ENCODE measurements at regions not wholly inside any gene's neighbourhood (a gene's known extent, or its start where the extent isn't known, plus 50 kb on each side); places are given as distances from the start of the nearest gene placed in this dataset.
A peak's percentile ranks its signal among the peaks of the same experiment; 100 is the strongest.

DNA sequence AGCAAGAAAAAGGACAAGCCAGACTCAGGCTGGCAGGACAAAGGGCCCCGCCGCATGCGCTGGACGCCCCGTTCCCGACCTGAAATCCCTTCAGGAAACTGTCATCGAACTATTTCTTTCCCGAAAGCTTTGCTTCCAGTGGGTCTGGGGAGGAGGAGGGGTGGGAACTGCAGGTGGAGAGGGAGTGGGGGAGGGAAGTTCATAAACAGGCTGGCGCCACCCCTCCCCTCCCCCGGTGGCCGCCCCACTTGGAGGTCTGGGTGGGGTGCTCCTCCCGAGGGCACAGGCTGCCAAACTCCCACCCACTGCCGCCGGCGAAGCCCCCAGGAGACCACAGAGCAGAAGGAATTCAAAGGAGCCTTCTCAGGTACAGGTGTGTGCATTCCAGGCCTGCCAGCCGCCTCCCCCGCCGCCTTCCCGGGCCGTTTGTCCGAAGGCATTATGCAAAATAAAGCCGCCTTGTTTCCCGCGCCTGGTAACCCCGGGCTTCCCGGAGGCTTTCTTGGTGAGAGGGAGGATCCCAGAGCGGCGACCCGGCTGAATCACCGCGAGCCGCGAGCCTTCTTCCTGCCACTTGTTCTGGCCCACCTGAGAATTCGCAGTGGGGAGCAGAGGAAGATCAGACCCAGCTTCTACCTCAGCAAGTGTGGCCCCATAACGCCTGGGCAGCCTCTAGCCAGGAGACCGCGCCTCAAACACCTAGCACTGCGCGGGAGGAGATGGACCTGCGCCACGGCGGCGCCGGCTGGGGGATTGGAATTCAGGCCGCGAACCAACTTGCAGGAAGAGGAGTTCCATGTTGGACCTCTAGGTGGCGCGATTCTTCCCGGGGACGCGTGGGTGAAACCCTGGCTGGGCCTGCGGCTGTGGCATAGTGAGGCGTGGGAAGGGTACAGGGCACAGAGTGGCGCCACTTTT is 101.9 kb downstream of the FOXI3 start:
- peak; percentile 88 for ATAC-seq
- ChIA-PET SMC1A (ENCODE audit: uncharacterized antibody, unreplicated experiment) (no interaction called here), CTCF (interaction anchor here (1.1 to 2.8 kb wide), 8 partner anchors 9 to 30 kb away, joined by 3 to 10 read pairs (median 6); no protein-coding TSS in a partner anchor), POLR2A (no interaction called here), RAD21 (ENCODE audit: unreplicated experiment) (no interaction called here)
- Histone ChIP-seq H3K4me1 (ENCODE audit: control insufficient read depth, insufficient read depth, low read length) (no peaks in the 10 kb centered on the region), H3K9me3 (replicated peaks; ENCODE audit: control insufficient read depth, insufficient read depth, low read length) (no peaks in the 10 kb centered on the region), H2AFZ (ENCODE audit: control insufficient read depth, low read depth, low read length) (no peak overlapping the region; the same call in 1 of the 2 replicates), H3K27me3 (replicated peaks in 1 of 2; ENCODE audit: control insufficient read depth in 2 of 2, insufficient read depth in 2 of 2, low read length in 1 of 2) (no peaks in the 10 kb centered on the region; a peak in 1 of 4 replicates), H3K9ac (ENCODE audit: control insufficient read depth, insufficient read depth, low read length) (no peak overlapping the region), H3K4me3 (no peak overlapping the region), H3K27ac (ENCODE audit: control insufficient read depth, insufficient read depth) (no peak overlapping the region), H4K20me1 (ENCODE audit: control insufficient read depth, insufficient read depth) (no peaks in the 10 kb centered on the region), H3K36me3 (ENCODE audit: control insufficient read depth in 2 of 2, insufficient read depth in 2 of 2, low read length in 1 of 2) (no peaks in the 10 kb centered on the region), H3K79me2 (ENCODE audit: control insufficient read depth, insufficient read depth, low read length) (no peaks in the 10 kb centered on the region), H3K4me2 (ENCODE audit: control insufficient read depth, insufficient read depth) (no peak overlapping the region)
- intact Hi-C loops (cut with micrococcal nuclease; ENCODE audit: unreplicated experiment) = no loop called here
- BruUV-seq (replicated peaks) = no TSS peak
- DNase-seq (ENCODE audit: low read depth, low spot score) = no peak
- in situ Hi-C loops (cut with MboI) = no loop called here
- FAIRE-seq = no peak
- WGBS (ENCODE audit: insufficient coverage, insufficient replicate concordance, low lambda C conversion rate, missing lambda C conversion rate) = 29% methylated on average over 51 of the region's 54 CpGs
- TF ChIP-seq HDGF (IDR thresholded peaks at IDR 0.05) (no peak), GABPA (IDR thresholded peaks at IDR 0.05; ENCODE audit: low read depth) (no peak), POLR2AphosphoS5 (IDR thresholded peaks at IDR 0.05; ENCODE audit: low read length) (no peak), PML (IDR thresholded peaks at IDR 0.05; ENCODE audit: low read length) (no peak), SIN3A (IDR thresholded peaks at IDR 0.05; ENCODE audit: low read depth, low read length) (no peak), ZNF384 (IDR thresholded peaks at IDR 0.05; ENCODE audit: borderline replicate concordance, low read depth, low read length) (no peak), CHD4 (IDR thresholded peaks at IDR 0.05) (no peak), EED (IDR thresholded peaks at IDR 0.05; ENCODE audit: low read depth) (no peak), SRF (IDR thresholded peaks at IDR 0.05; ENCODE audit: low read depth in 2 of 2, low read length in 2 of 2) (no peak), IKZF1 (conservative IDR thresholded peaks at IDR 0.05) (peak; percentile 55; the same call in 1 of the 2 replicates), JUNB (IDR thresholded peaks at IDR 0.05) (no peak), BMI1 (IDR thresholded peaks at IDR 0.05; ENCODE audit: borderline replicate concordance) (no peak), TCF7 (IDR thresholded peaks at IDR 0.05; ENCODE audit: borderline replicate concordance) (no peak), SMARCA5 (IDR thresholded peaks at IDR 0.05) (0 out of 2 replicates have a peak, but pooled peaks have one; percentile 39), MTA3 (IDR thresholded peaks at IDR 0.05; ENCODE audit: borderline replicate concordance, low read length) (no peak), POLR2AphosphoS2 (IDR thresholded peaks at IDR 0.05; ENCODE audit: low read depth, low read length) (no peak), RAD21 (IDR thresholded peaks at IDR 0.05; ENCODE audit: insufficient read depth, low read depth, low read length) (peak; percentile 20; the same call in 1 of the 2 replicates), CBX5 (IDR thresholded peaks at IDR 0.05; ENCODE audit: low read depth) (no peak), EGR1 (IDR thresholded peaks at IDR 0.05; ENCODE audit: borderline replicate concordance in 1 of 2, low read depth in 2 of 2, low read length in 2 of 2) (no peak)
- TF ChIP-seq, protein P1, sequence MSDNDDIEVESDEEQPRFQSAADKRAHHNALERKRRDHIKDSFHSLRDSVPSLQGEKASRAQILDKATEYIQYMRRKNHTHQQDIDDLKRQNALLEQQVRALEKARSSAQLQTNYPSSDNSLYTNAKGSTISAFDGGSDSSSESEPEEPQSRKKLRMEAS (IDR thresholded peaks at IDR 0.05; ENCODE audit: low read depth, low read length) = 0 out of 2 replicates have a peak, but pooled peaks have one; percentile 23
- TF ChIP-seq, protein P2, sequence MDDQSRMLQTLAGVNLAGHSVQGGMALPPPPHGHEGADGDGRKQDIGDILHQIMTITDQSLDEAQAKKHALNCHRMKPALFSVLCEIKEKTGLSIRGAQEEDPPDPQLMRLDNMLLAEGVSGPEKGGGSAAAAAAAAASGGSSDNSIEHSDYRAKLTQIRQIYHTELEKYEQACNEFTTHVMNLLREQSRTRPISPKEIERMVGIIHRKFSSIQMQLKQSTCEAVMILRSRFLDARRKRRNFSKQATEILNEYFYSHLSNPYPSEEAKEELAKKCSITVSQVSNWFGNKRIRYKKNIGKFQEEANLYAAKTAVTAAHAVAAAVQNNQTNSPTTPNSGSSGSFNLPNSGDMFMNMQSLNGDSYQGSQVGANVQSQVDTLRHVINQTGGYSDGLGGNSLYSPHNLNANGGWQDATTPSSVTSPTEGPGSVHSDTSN (IDR thresholded peaks at IDR 0.05; ENCODE audit: insufficient replicate concordance, low read depth, low read length) = no peak
- TF ChIP-seq, protein P3, sequence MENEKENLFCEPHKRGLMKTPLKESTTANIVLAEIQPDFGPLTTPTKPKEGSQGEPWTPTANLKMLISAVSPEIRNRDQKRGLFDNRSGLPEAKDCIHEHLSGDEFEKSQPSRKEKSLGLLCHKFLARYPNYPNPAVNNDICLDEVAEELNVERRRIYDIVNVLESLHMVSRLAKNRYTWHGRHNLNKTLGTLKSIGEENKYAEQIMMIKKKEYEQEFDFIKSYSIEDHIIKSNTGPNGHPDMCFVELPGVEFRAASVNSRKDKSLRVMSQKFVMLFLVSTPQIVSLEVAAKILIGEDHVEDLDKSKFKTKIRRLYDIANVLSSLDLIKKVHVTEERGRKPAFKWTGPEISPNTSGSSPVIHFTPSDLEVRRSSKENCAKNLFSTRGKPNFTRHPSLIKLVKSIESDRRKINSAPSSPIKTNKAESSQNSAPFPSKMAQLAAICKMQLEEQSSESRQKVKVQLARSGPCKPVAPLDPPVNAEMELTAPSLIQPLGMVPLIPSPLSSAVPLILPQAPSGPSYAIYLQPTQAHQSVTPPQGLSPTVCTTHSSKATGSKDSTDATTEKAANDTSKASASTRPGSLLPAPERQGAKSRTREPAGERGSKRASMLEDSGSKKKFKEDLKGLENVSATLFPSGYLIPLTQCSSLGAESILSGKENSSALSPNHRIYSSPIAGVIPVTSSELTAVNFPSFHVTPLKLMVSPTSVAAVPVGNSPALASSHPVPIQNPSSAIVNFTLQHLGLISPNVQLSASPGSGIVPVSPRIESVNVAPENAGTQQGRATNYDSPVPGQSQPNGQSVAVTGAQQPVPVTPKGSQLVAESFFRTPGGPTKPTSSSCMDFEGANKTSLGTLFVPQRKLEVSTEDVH (IDR thresholded peaks at IDR 0.05; ENCODE audit: low read depth, partially characterized antibody) = no peak
